ENCODE measurements at regions not wholly inside any gene's neighbourhood (a gene's known extent, or its start where the extent isn't known, plus 50 kb on each side); places are given as distances from the start of the nearest gene placed in this dataset.
"Not testable (repeated sequence)": the region's sequence is repeated elsewhere in the genome, so short reads cannot be mapped to it uniquely, and the experiment has no call there.

DNA sequence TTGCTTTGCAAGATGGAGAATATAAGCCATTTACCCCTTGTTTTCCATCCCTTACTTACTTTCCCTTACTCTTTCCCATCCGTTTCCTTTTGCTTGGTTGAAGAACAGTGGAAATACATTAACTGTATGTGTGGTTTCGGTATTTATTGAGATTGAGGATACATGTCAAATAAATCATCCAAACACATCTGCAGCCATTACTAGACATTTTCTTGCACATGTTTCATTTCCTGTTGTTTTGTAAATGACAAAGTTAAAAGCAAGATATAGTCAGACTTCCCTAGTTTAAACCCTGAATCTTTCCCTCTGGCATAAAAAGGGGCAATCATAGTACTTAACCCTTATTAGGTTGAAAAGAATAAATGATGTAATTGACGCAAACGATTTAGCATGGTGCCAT lies 82.1 kb upstream of the BCHE start:
- ChIA-PET POLR2A (ENCODE audit: low non-redundant PET) (no interaction called here), CTCF (no interaction called here)
- no peak overlapping the region for H3K27ac ChIP-seq
- no peak for DNase-seq (ENCODE audit: low spot score)
- TF ChIP-seq, protein P1, sequence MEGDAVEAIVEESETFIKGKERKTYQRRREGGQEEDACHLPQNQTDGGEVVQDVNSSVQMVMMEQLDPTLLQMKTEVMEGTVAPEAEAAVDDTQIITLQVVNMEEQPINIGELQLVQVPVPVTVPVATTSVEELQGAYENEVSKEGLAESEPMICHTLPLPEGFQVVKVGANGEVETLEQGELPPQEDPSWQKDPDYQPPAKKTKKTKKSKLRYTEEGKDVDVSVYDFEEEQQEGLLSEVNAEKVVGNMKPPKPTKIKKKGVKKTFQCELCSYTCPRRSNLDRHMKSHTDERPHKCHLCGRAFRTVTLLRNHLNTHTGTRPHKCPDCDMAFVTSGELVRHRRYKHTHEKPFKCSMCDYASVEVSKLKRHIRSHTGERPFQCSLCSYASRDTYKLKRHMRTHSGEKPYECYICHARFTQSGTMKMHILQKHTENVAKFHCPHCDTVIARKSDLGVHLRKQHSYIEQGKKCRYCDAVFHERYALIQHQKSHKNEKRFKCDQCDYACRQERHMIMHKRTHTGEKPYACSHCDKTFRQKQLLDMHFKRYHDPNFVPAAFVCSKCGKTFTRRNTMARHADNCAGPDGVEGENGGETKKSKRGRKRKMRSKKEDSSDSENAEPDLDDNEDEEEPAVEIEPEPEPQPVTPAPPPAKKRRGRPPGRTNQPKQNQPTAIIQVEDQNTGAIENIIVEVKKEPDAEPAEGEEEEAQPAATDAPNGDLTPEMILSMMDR (conservative IDR thresholded peaks at IDR 0.05; ENCODE audit: low read depth): no peak

DNA sequence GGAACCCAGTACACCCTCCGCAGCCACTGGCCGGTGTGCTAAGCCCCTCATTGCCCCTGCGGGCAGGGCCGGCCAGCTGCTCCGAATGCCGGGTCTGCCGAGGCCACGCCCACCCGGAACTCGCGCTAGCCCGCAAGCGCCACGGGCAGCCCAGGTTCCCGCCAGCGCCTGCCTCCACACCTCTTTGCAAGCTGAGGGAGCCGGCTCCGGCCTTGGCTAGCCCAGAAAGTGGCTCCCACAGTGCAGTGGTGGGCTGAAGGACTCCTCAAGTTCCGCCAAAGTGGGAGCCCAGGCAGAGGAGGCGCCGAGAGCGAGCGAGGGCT lies 81.4 kb upstream of the BCHE start:
- no peak for DNase-seq (ENCODE audit: low spot score)
- TF ChIP-seq, protein P1 (conservative IDR thresholded peaks at IDR 0.05; ENCODE audit: low read depth): no peak
- ChIA-PET POLR2A (ENCODE audit: low non-redundant PET) (no interaction called here), CTCF (no interaction called here)
- no peak overlapping the region for H3K27ac ChIP-seq

DNA sequence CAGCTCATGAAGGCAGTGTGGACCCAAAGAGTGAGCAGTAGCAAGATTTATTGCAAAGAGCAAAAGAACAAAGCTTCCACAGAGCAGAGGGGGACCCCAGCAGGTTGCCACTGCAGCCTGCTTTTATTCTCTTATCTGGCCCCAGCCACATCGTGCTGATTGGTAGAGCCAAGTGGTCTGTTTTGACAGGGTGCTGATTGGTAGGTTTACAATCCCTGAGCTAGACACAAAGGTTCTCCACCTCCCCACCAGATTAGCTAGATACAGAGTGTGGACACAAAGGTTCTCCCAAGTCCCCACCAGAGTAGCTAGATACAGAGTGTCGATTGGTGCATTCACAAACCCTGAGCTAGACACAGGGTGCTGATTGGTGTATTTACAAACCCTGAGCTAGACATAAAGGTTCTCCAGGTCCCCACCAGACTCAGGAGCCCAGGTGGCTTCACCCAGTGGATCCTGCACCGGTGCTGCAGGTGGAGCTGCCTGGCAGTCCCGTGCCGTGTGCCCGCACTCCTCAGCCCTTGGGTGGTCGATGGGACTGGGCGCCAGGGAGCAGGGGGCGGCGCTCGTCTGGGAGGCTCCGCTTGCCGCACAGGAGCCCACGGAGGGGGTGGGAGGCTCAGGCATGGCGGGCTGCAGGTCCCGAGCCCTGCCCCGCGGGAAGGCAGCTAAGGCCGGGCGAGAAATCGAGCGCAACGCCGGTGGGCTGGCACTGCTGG lies 80.9 kb upstream of the BCHE start:
- DNase-seq (ENCODE audit: low spot score); H3K27ac ChIP-seq; POLR2A ChIA-PET (ENCODE audit: low non-redundant PET); CTCF ChIA-PET: not testable (repeated sequence)

DNA sequence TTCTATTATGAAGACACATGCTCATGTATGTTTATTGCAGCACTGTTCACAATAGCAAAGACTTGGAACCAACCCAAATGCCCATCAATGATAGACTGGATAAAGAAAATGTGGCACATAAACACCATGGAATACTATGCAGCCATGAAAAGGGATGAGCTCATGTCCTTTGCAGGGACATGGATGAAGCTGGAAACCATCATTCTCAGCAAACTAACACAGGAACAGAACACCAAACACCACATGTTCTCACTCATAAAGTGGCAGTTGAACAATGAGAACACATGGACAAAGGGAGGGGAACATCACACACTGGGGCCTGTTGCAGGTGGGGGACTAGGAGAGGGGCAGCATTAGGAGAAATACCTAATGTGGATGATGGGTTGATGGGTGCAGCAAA lies 77.9 kb upstream of the BCHE start:
- POLR2A ChIA-PET (ENCODE audit: low non-redundant PET); H3K27ac ChIP-seq; CTCF ChIA-PET; DNase-seq (ENCODE audit: low spot score): not testable (repeated sequence)

DNA sequence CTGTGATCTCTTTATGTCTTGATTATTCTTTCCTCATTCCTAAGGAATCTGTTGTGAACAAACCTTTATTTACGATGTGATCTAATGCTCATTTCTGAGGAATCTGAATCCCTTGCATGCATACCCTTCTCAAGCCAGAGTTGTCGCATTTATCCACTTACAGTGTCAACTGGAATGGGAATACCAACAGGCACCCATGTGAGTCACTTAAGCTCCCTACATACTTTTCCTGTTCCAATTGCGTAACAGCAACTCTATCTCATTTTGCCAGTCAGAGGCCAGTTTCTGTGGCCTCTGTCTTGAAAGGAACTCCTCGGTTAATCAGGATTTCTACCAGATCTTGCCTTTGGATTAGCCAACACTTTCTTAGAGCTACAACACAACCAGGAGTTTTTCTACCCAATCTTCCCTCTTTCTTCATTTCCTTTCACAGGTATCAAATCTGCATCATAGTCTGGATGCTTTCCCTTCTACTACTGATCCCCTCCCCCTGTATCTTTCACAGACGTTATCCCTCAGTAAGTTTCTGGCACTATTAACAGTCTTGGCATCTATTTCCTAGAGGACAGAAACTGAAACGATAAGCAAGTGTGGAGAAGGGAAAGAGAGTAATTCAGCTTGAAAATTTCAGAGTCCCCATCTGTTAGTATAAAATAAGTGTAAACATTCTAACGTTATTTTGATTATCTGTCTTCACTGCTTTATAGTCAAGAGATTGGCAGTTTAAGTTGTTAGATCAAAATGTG lies 66.8 kb upstream of the BCHE start:
- H3K27ac ChIP-seq: no peak overlapping the region
- POLR2A ChIA-PET (ENCODE audit: low non-redundant PET): no interaction called here
- CTCF ChIA-PET: no interaction called here
- no peak for DNase-seq (ENCODE audit: low spot score)
- TF ChIP-seq, protein P1 (conservative IDR thresholded peaks at IDR 0.05; ENCODE audit: low read depth): no peak

DNA sequence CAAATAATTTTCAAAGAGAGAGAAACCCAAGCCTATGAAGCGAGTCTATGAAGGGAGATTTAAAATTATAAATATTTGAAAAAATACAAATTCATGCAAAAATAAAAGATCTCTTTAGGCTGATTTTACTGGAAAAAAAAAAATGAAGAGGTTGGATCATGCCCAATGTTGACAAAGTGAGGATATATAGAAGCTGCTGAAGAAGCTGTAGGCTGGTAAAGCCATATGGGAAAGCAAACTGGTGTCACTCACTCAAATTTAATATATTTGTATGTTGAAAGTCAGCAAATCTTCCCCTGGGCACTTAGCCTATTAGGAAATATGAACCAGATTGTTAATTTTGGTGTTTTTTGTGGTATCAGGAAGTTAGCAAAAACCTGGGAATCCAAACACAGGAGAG lies 61.8 kb upstream of the BCHE start:
- ChIA-PET CTCF (no interaction called here), POLR2A (ENCODE audit: low non-redundant PET) (no interaction called here)
- no peak for DNase-seq (ENCODE audit: low spot score)
- TF ChIP-seq, protein P1 (conservative IDR thresholded peaks at IDR 0.05; ENCODE audit: low read depth): no peak
- H3K27ac ChIP-seq: no peak overlapping the region

DNA sequence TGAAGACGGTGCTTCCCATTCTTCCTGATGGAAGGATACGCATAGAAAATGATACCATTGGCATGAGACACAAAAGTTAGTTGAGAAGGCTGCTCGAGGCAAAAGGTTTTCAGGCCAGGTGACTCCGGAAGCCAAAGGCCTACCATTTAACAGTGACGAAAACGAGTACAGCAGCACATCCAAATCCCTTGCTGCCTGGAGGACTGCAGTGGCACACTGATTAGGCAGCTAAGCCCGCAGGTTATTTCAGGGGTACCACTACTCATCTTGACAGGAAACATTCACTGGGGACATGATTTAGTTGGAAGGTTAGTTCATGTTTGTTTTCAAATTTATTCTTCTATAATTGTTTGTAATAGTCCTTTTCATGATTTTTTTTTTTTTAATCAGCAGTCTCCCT lies 59.9 kb upstream of the BCHE start:
- TF ChIP-seq, protein P1 (conservative IDR thresholded peaks at IDR 0.05; ENCODE audit: low read depth): no peak
- H3K27ac ChIP-seq: no peak overlapping the region
- no peak for DNase-seq (ENCODE audit: low spot score)
- ChIA-PET CTCF (no interaction called here), POLR2A (ENCODE audit: low non-redundant PET) (no interaction called here)

Measured in RWPE1 (cell line).